ENCODE measurements at regions not wholly inside any gene's neighbourhood (a gene's known extent, or its start where the extent isn't known, plus 50 kb on each side); places are given as distances from the start of the nearest gene placed in this dataset.
A peak's percentile ranks its signal among the peaks of the same experiment; 100 is the strongest.

DNA sequence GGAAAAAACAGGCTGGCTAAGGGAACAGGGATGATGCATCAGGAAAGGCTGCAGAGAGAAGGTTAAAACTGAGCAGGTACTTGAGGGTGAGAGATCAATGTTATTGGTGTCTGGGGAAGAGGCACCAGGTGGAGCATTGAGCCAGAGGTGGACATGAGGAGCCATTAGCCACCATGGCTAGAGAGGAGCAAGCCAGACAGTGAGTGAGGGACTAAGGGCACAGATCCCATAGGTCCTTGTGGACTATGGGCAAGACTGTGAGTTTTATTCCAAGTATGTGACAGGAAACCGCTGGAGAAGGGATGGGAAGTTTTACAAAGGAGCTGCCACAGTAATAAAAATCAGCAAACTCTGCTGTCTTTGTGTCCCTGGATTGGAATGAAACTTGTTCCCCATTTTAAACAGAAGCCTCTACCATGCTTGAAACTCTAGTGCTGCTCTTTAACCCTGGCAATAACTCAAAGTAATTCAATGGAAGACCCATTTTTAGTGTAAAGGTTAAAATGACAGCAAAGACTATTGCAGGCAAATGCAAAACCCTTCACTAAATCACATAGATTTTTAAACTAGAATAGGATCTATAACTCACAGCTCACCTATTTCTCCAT, 349.8 kb downstream of the ENC1 start:
- H4K20me1 ChIP-seq (ENCODE audit: control insufficient read depth, insufficient read depth), result no peaks in the 10 kb centered on the region
- H3K4me1 ChIP-seq (ENCODE audit: control insufficient read depth, insufficient read depth, low read length), result peaks cover 13% of the 10 kb centered on the region
- ChIA-PET SMC1A (ENCODE audit: uncharacterized antibody, unreplicated experiment) (no interaction called here), POLR2A (no interaction called here), CTCF (interaction anchor here (0.6 kb wide), 1 partner anchor 263 kb away, joined by 4 read pairs; no protein-coding TSS in a partner anchor), RAD21 (ENCODE audit: unreplicated experiment) (no interaction called here)
- H3K4me2 ChIP-seq (ENCODE audit: control insufficient read depth, insufficient read depth), result no peak overlapping the region
- H3K36me3 ChIP-seq (ENCODE audit: control insufficient read depth in 2 of 2, insufficient read depth in 2 of 2, low read length in 1 of 2), result no peaks in the 10 kb centered on the region
- no peaks in the 10 kb centered on the region; the same call in 2 of the 3 replicates for H3K9me3 ChIP-seq (replicated peaks; ENCODE audit: control insufficient read depth, insufficient read depth, low read length)
- no TSS peak for BruUV-seq (replicated peaks)
- H3K27me3 ChIP-seq (replicated peaks in 1 of 2; ENCODE audit: control insufficient read depth in 2 of 2, insufficient read depth in 2 of 2, low read length in 1 of 2), result no peaks in the 10 kb centered on the region
- no peak overlapping the region for H3K9ac ChIP-seq (ENCODE audit: control insufficient read depth, insufficient read depth, low read length)
- H3K4me3 ChIP-seq, result no peak overlapping the region
- ATAC-seq (no peak), DNase-seq (ENCODE audit: low read depth, low spot score) (no peak), FAIRE-seq (no peak)
- H2AFZ ChIP-seq (ENCODE audit: control insufficient read depth, low read depth, low read length), result no peak overlapping the region
- 41% methylated on average over 1 of the region's 1 CpG for WGBS (ENCODE audit: insufficient coverage, insufficient replicate concordance, low lambda C conversion rate, missing lambda C conversion rate)
- intact Hi-C loops (cut with micrococcal nuclease; ENCODE audit: unreplicated experiment), result loop anchor here (10.0 kb wide), 1 partner anchor 354 kb away; the partner anchor contains the start of gene ENC1
- H3K79me2 ChIP-seq (ENCODE audit: control insufficient read depth, insufficient read depth, low read length), result no peaks in the 10 kb centered on the region
- H3K27ac ChIP-seq (ENCODE audit: control insufficient read depth, insufficient read depth), result no peak overlapping the region
- TF ChIP-seq, protein P1, sequence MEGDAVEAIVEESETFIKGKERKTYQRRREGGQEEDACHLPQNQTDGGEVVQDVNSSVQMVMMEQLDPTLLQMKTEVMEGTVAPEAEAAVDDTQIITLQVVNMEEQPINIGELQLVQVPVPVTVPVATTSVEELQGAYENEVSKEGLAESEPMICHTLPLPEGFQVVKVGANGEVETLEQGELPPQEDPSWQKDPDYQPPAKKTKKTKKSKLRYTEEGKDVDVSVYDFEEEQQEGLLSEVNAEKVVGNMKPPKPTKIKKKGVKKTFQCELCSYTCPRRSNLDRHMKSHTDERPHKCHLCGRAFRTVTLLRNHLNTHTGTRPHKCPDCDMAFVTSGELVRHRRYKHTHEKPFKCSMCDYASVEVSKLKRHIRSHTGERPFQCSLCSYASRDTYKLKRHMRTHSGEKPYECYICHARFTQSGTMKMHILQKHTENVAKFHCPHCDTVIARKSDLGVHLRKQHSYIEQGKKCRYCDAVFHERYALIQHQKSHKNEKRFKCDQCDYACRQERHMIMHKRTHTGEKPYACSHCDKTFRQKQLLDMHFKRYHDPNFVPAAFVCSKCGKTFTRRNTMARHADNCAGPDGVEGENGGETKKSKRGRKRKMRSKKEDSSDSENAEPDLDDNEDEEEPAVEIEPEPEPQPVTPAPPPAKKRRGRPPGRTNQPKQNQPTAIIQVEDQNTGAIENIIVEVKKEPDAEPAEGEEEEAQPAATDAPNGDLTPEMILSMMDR (IDR thresholded peaks at IDR 0.05 in 2 of 3, conservative IDR thresholded peaks at IDR 0.05 in 1 of 3; ENCODE audit: control insufficient read depth in 2 of 3, extremely low read depth in 1 of 3, insufficient read depth in 1 of 3, low read depth in 3 of 3, low read length in 3 of 3), result 0 out of 6 replicates have a peak, but pooled peaks of 1 of the 3 experiments have one; percentile 0
- no peak for TF ChIP-seq SUPT20H (IDR thresholded peaks at IDR 0.05; ENCODE audit: borderline replicate concordance, control insufficient read depth, low read depth, low read length)
- in situ Hi-C loops (cut with MboI), result no loop called here

DNA sequence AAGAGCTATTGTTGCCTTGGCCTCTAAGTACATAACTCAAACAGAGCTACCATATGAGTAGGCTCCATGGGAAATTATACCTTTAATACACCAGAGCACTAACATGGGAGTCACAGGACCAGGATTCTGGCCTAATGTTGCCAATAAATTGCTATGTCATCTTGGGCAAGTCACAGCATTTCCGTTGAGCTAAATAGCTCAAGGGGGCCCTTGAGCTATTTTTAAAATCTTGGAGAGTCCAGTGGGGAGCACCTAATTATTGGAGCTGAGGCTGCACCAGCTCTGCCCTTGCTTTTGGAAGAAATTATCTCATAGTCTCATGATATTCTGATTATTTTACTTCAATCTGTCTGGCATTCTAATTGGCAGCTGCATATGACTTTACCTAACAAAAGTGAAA, 350.8 kb downstream of the ENC1 start:
- ChIA-PET RAD21 (ENCODE audit: unreplicated experiment) (interaction anchor here (0.9 kb wide), 1 partner anchor 74 kb away, joined by 3 read pairs; no protein-coding TSS in a partner anchor), POLR2A (interaction anchor here (1.1 kb wide), 1 partner anchor 42 kb away, joined by 3 read pairs; no protein-coding TSS in a partner anchor), SMC1A (ENCODE audit: uncharacterized antibody, unreplicated experiment) (interaction anchor here (1.5 to 1.7 kb wide), 2 partner anchors 9 to 35 kb away, joined by 3 to 4 read pairs; no protein-coding TSS in a partner anchor), CTCF (interaction anchor here (1.4 kb wide), 1 partner anchor 9 kb away, joined by 5 read pairs; no protein-coding TSS in a partner anchor)
- DNase-seq (ENCODE audit: low read depth, low spot score) (no peak), FAIRE-seq (no peak), ATAC-seq (no peak)
- peaks cover 13% of the 10 kb centered on the region for H3K4me1 ChIP-seq (ENCODE audit: control insufficient read depth, insufficient read depth, low read length)
- BruUV-seq (replicated peaks), result no TSS peak
- H3K36me3 ChIP-seq (ENCODE audit: control insufficient read depth in 2 of 2, insufficient read depth in 2 of 2, low read length in 1 of 2), result no peaks in the 10 kb centered on the region
- H3K9ac ChIP-seq (ENCODE audit: control insufficient read depth, insufficient read depth, low read length), result no peak overlapping the region
- intact Hi-C loops (cut with micrococcal nuclease; ENCODE audit: unreplicated experiment) (loop anchor here (10.0 kb wide), 1 partner anchor 355 kb away; the partner anchor contains the start of gene ENC1), in situ Hi-C loops (cut with MboI) (no loop called here)
- no peak overlapping the region for H2AFZ ChIP-seq (ENCODE audit: control insufficient read depth, low read depth, low read length)
- H3K9me3 ChIP-seq (replicated peaks; ENCODE audit: control insufficient read depth, insufficient read depth, low read length), result no peaks in the 10 kb centered on the region; the same call in 2 of the 3 replicates
- H3K79me2 ChIP-seq (ENCODE audit: control insufficient read depth, insufficient read depth, low read length), result no peaks in the 10 kb centered on the region
- no peaks in the 10 kb centered on the region for H3K27me3 ChIP-seq (replicated peaks in 1 of 2; ENCODE audit: control insufficient read depth in 2 of 2, insufficient read depth in 2 of 2, low read length in 1 of 2)
- WGBS (ENCODE audit: insufficient coverage, insufficient replicate concordance, low lambda C conversion rate, missing lambda C conversion rate), result 85% methylated on average over 1 of the region's 1 CpG
- no peak overlapping the region for H3K4me2 ChIP-seq (ENCODE audit: control insufficient read depth, insufficient read depth)
- no peak overlapping the region for H3K4me3 ChIP-seq
- no peak for TF ChIP-seq HDGF (IDR thresholded peaks at IDR 0.05)
- TF ChIP-seq ZNF384 (IDR thresholded peaks at IDR 0.05; ENCODE audit: borderline replicate concordance, low read depth, low read length), result no peak
- TF ChIP-seq SMC3 (IDR thresholded peaks at IDR 0.05; ENCODE audit: borderline replicate concordance, low read length), result no peak
- TF ChIP-seq EGR1 (IDR thresholded peaks at IDR 0.05; ENCODE audit: borderline replicate concordance in 1 of 2, low read depth in 2 of 2, low read length in 2 of 2), result no peak
- TF ChIP-seq, protein P2, sequence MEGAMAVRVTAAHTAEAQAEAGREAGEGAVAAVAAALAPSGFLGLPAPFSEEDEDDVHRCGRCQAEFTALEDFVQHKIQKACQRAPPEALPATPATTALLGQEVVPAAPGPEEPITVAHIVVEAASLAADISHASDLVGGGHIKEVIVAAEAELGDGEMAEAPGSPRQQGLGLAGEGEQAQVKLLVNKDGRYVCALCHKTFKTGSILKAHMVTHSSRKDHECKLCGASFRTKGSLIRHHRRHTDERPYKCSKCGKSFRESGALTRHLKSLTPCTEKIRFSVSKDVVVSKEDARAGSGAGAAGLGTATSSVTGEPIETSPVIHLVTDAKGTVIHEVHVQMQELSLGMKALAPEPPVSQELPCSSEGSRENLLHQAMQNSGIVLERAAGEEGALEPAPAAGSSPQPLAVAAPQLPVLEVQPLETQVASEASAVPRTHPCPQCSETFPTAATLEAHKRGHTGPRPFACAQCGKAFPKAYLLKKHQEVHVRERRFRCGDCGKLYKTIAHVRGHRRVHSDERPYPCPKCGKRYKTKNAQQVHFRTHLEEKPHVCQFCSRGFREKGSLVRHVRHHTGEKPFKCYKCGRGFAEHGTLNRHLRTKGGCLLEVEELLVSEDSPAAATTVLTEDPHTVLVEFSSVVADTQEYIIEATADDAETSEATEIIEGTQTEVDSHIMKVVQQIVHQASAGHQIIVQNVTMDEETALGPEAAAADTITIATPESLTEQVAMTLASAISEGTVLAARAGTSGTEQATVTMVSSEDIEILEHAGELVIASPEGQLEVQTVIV (IDR thresholded peaks at IDR 0.05; ENCODE audit: borderline replicate concordance, partially characterized antibody), result no peak
- no peaks in the 10 kb centered on the region for H4K20me1 ChIP-seq (ENCODE audit: control insufficient read depth, insufficient read depth)
- no peak overlapping the region for H3K27ac ChIP-seq (ENCODE audit: control insufficient read depth, insufficient read depth)
